ENCODE measurements at regions not wholly inside any gene's neighbourhood (a gene's known extent, or its start where the extent isn't known, plus 50 kb on each side); places are given as distances from the start of the nearest gene placed in this dataset.

- no peak for DNase-seq (ENCODE audit: low read depth in 2 of 3, low spot score in 2 of 3)
These were observed 328.9 kb upstream of the TBL1XR1 start for GRCh38 chr3:177525987-177526712.

- DNase-seq (ENCODE audit: low read depth in 2 of 3, low spot score in 2 of 3): no peak
These were observed 329.9 kb upstream of the TBL1XR1 start for GRCh38 chr3:177527182-177527581.

GRCh38 chr3:177528306-177529070, 331.2 kb upstream of the TBL1XR1 start:
- no peak for DNase-seq (ENCODE audit: low read depth in 2 of 3, low spot score in 2 of 3)

GRCh38 chr3:177529071-177529550, 331.8 kb upstream of the TBL1XR1 start:
- DNase-seq (ENCODE audit: low read depth in 2 of 3, low spot score in 2 of 3): no peak

GRCh38 chr3:177529716-177530335, 332.5 kb upstream of the TBL1XR1 start:
- DNase-seq (ENCODE audit: low read depth in 2 of 3, low spot score in 2 of 3): no peak

- DNase-seq (ENCODE audit: low read depth in 2 of 3, low spot score in 2 of 3): no peak
These were observed 333.6 kb upstream of the TBL1XR1 start for GRCh38 chr3:177530908-177531307.

GRCh38 chr3:177536873-177537272, 339.6 kb upstream of the TBL1XR1 start:
- no peak for DNase-seq (ENCODE audit: low read depth in 2 of 3, low spot score in 2 of 3)

GRCh38 chr3:177537612-177538011, 340.3 kb upstream of the TBL1XR1 start:
- no peak for DNase-seq (ENCODE audit: low read depth in 2 of 3, low spot score in 2 of 3)

GRCh38 chr3:177538048-177538749, 340.9 kb upstream of the TBL1XR1 start:
- no peak for DNase-seq (ENCODE audit: low read depth in 2 of 3, low spot score in 2 of 3)

- DNase-seq (ENCODE audit: low read depth in 2 of 3, low spot score in 2 of 3): no peak
These were observed 341.8 kb upstream of the TBL1XR1 start for GRCh38 chr3:177538750-177539730.

GRCh38 chr3:177541541-177541940, 344.3 kb upstream of the TBL1XR1 start:
- no peak for DNase-seq (ENCODE audit: low read depth in 2 of 3, low spot score in 2 of 3)

GRCh38 chr3:177545964-177546363, 348.7 kb upstream of the TBL1XR1 start:
- DNase-seq (ENCODE audit: low read depth in 2 of 3, low spot score in 2 of 3): no peak

GRCh38 chr3:177547711-177548350, 350.5 kb upstream of the TBL1XR1 start:
- DNase-seq (ENCODE audit: low read depth in 2 of 3, low spot score in 2 of 3): no peak

- no peak for DNase-seq (ENCODE audit: low read depth in 2 of 3, low spot score in 2 of 3)
These were observed 353.4 kb upstream of the TBL1XR1 start for GRCh38 chr3:177550667-177551066.

- no peak for DNase-seq (ENCODE audit: low read depth in 2 of 3, low spot score in 2 of 3)
These were observed 354.2 kb upstream of the TBL1XR1 start for GRCh38 chr3:177551431-177551836.

- DNase-seq (ENCODE audit: low read depth in 2 of 3, low spot score in 2 of 3): no peak
These were observed 354.8 kb upstream of the TBL1XR1 start for GRCh38 chr3:177552051-177552450.

GRCh38 chr3:177553012-177553411, 355.7 kb upstream of the TBL1XR1 start:
- no peak for DNase-seq (ENCODE audit: low read depth in 2 of 3, low spot score in 2 of 3)

- no peak for DNase-seq (ENCODE audit: low read depth in 2 of 3, low spot score in 2 of 3)
These were observed 356.3 kb upstream of the TBL1XR1 start for GRCh38 chr3:177553579-177553978.

- DNase-seq (ENCODE audit: low read depth in 2 of 3, low spot score in 2 of 3): no peak
These were observed 357.8 kb upstream of the TBL1XR1 start for GRCh38 chr3:177554895-177555759.

All from activated CD8-positive, alpha-beta memory T cell treated with anti-CD3 and anti-CD28 coated beads for 48 hours (primary cell).